BJ (cell line): ENCODE measurements at regions not wholly inside any gene's neighbourhood (a gene's known extent, or its start where the extent isn't known, plus 50 kb on each side); places are given as distances from the start of the nearest gene placed in this dataset.

Experiments
- CTCF ChIA-PET: fragments of 350-600 bp; formaldehyde crosslinking; extraction: SDS; loops from one replicate; lab custom pipeline; 2021; ENCODE audit warnings: antibody characterized with exemption, inconsistent platforms; lab: Yijun Ruan, JAX
- POLR2A ChIA-PET: fragments of 300-600 bp; sonication (Branson Sonifier 250); formaldehyde crosslinking; extraction: SDS; loops from one replicate; lab custom pipeline; 2021; ENCODE audit warnings: antibody characterized with exemption; lab: Charles Lee
- DNase-seq: peaks from one replicate; pipeline ENCODE4 v3.0.0-alpha.2; 2011; ENCODE audit warnings: low read depth
- H3K27me3 ChIP-seq: 2 replicates; pipeline ENCODE4 v1.6.0; 2011; ENCODE audit warnings: low read length; ENCODE audit not compliant: control insufficient read depth, insufficient read depth
- H3K36me3 ChIP-seq: 2 replicates; pipeline ENCODE4 v1.5.1; 2011; ENCODE audit warnings: low read length; ENCODE audit not compliant: control insufficient read depth, insufficient read depth
- H3K4me3 ChIP-seq: 2 replicates; pipeline ENCODE4 v1.5.1; 2011; ENCODE audit warnings: low read depth, mild to moderate bottlenecking, control low read depth, low read length
- CTCF ChIP-seq: IDR thresholded peaks from 2 replicates; pipeline ENCODE4 v1.5.1; 2011; ENCODE audit warnings: low read depth, mild to moderate bottlenecking, control low read depth, inconsistent platforms, low read length, moderate library complexity; ENCODE audit not compliant: insufficient read depth

GRCh38 chr4:107192601-107193000, 156.5 kb upstream of the DKK2 start:
- Histone ChIP-seq H3K27me3 (no peaks in the 10 kb centered on the region), H3K4me3 (no peak overlapping the region), H3K36me3 (no peaks in the 10 kb centered on the region)
- TF ChIP-seq CTCF = no peak
- DNase-seq = no peak
- ChIA-PET CTCF (no interaction called here), POLR2A (no interaction called here)

- Histone ChIP-seq H3K36me3 (no peaks in the 10 kb centered on the region), H3K4me3 (no peak overlapping the region), H3K27me3 (no peaks in the 10 kb centered on the region)
- no peak for TF ChIP-seq CTCF
- DNase-seq = no peak
- ChIA-PET POLR2A (interaction anchor here (0.7 kb wide), 1 partner anchor 46 kb away, joined by 3 read pairs; no protein-coding TSS in a partner anchor), CTCF (no interaction called here)
These were observed 151.0 kb upstream of the DKK2 start for GRCh38 chr4:107187091-107187490.

GRCh38 chr4:107183155-107183774, 147.2 kb upstream of the DKK2 start:
- peak; percentile 81 for TF ChIP-seq CTCF
- CTCF ChIA-PET = interaction anchor here (0.7 to 2.0 kb wide), 12 partner anchors 13 to 484 kb away, joined by 3 to 9 read pairs (median 4); no protein-coding TSS in a partner anchor
- Histone ChIP-seq H3K27me3 (no peaks in the 10 kb centered on the region), H3K4me3 (no peak overlapping the region), H3K36me3 (no peaks in the 10 kb centered on the region)
- DNase-seq = no peak
- POLR2A ChIA-PET = no interaction called here

GRCh38 chr4:107182347-107182746, 146.2 kb upstream of the DKK2 start:
- no peak for TF ChIP-seq CTCF
- ChIA-PET POLR2A (no interaction called here), CTCF (interaction anchor here (0.5 to 2.0 kb wide), 11 partner anchors 24 to 1080 kb away, joined by 3 to 8 read pairs (median 3); no protein-coding TSS in a partner anchor)
- Histone ChIP-seq H3K27me3 (no peaks in the 10 kb centered on the region), H3K4me3 (no peak overlapping the region), H3K36me3 (no peaks in the 10 kb centered on the region)
- DNase-seq = no peak

GRCh38 chr4:107166873-107167450, 130.8 kb upstream of the DKK2 start:
- POLR2A ChIA-PET = no interaction called here
- no peaks in the 10 kb centered on the region for H3K36me3 ChIP-seq
- H3K27me3 ChIP-seq = no peaks in the 10 kb centered on the region
- no peak for DNase-seq
- H3K4me3 ChIP-seq = no peak overlapping the region
- no peak for TF ChIP-seq CTCF
- CTCF ChIA-PET = no interaction called here
